Hepatocyte (in vitro differentiated cells): ENCODE measurements at regions not wholly inside any gene's neighbourhood (a gene's known extent, or its start where the extent isn't known, plus 50 kb on each side); places are given as distances from the start of the nearest gene placed in this dataset.

Source experiments
- DNase-seq: peaks from one replicate; pipeline ENCODE4 v3.0.0-alpha.2; 2016; ENCODE audit warnings: low spot score
- H2AFZ ChIP-seq: fragments of 200-600 bp; sonication (generic); 2 replicates; pipeline ENCODE4 v1.6.0; 2016; ENCODE audit warnings: antibody characterized with exemption, mild to moderate bottlenecking
- H3K27ac ChIP-seq: fragments of 200-600 bp; sonication (generic); 2 replicates; pipeline ENCODE4 v1.5.1; 2016; ENCODE audit warnings: mild to moderate bottlenecking
- H3K27me3 ChIP-seq: fragments of 200-600 bp; sonication (generic); 2 replicates; pipeline ENCODE4 v1.6.1; 2016
- H3K36me3 ChIP-seq: fragments of 200-600 bp; sonication (generic); replicated peaks from 2 replicates; pipeline ENCODE4 v1.5.1; 2016; ENCODE audit warnings: low read depth; ENCODE audit not compliant: insufficient read depth
- H3K4me1 ChIP-seq: fragments of 200-600 bp; sonication (generic); 2 replicates; pipeline ENCODE4 v1.5.1; 2016; ENCODE audit warnings: mild to moderate bottlenecking, moderate library complexity; ENCODE audit not compliant: insufficient read depth
- H3K4me2 ChIP-seq: fragments of 200-600 bp; sonication (generic); 2 replicates; pipeline ENCODE4 v1.6.0; 2016
- H3K4me3 ChIP-seq: fragments of 200-600 bp; sonication (generic); 2 replicates; pipeline ENCODE4 v1.5.1; 2016; ENCODE audit warnings: mild to moderate bottlenecking
- H3K79me2 ChIP-seq: fragments of 200-600 bp; sonication (generic); 2 replicates; pipeline ENCODE4 v1.6.0; 2017; ENCODE audit warnings: mild to moderate bottlenecking
- H3K9me2 ChIP-seq: fragments of 200-600 bp; sonication (generic); replicated peaks from 2 replicates; pipeline ENCODE4 v1.6.0; 2017; ENCODE audit warnings: mild to moderate bottlenecking; ENCODE audit not compliant: insufficient read depth
- H3K9me3 ChIP-seq: fragments of 200-600 bp; sonication (generic); 2 replicates; pipeline ENCODE4 v1.5.1; 2016; ENCODE audit warnings: low read depth, mild to moderate bottlenecking
- H4K20me1 ChIP-seq: fragments of 200-600 bp; sonication (generic); 2 replicates; pipeline ENCODE4 v1.6.0; 2016; ENCODE audit warnings: mild to moderate bottlenecking; ENCODE audit not compliant: insufficient read depth, poor library complexity, severe bottlenecking
- CTCF ChIP-seq: fragments of 200-600 bp; sonication (generic); IDR thresholded peaks from 2 replicates; pipeline ENCODE4 v1.5.1; 2016; ENCODE audit warnings: antibody characterized with exemption, mild to moderate bottlenecking; ENCODE audit not compliant: poor library complexity
- EZH2 ChIP-seq: fragments of 200-600 bp; sonication (generic); IDR thresholded peaks from 2 replicates; pipeline ENCODE4 v1.6.1; 2016; ENCODE audit warnings: antibody characterized with exemption, mild to moderate bottlenecking, borderline replicate concordance
- EZH2phosphoT487 ChIP-seq: fragments of 200-600 bp; sonication (generic); IDR thresholded peaks from one replicate; pipeline ENCODE4 v1.6.1; 2018; ENCODE audit warnings: antibody characterized with exemption, mild to moderate bottlenecking, low read depth, moderate library complexity; ENCODE audit not compliant: unreplicated experiment, severe bottlenecking
- WGBS: methylation state at CpG from one replicate; pipeline ENCODE4 v1.1.6; 2016; ENCODE audit warnings: low lambda C conversion rate; ENCODE audit errors: missing lambda C conversion rate; 5-methylcytosine and 5-hydroxymethylcytosine counted together

GRCh38 chr10:117752103-117752502, 209.6 kb downstream of the EMX2 start:
- Histone ChIP-seq H3K4me2 (no peak overlapping the region), H3K9me3 (no peaks in the 10 kb centered on the region), H3K27ac (no peak overlapping the region), H3K27me3 (no peaks in the 10 kb centered on the region), H3K4me3 (no peak overlapping the region), H3K79me2 (no peaks in the 10 kb centered on the region), H3K4me1 (no peaks in the 10 kb centered on the region), H3K36me3 (no peaks in the 10 kb centered on the region), H4K20me1 (no peaks in the 10 kb centered on the region), H2AFZ (no peak overlapping the region), H3K9me2 (no peaks in the 10 kb centered on the region)
- no peak for TF ChIP-seq EZH2phosphoT487
- TF ChIP-seq CTCF = no peak
- no peak for TF ChIP-seq EZH2
- WGBS = 84% methylated on average over 4 of the region's 4 CpGs
- DNase-seq = no peak

GRCh38 chr10:117754770-117755658, 212.5 kb downstream of the EMX2 start:
- H3K79me2 ChIP-seq = no peaks in the 10 kb centered on the region
- H3K27ac ChIP-seq = no peak overlapping the region
- H4K20me1 ChIP-seq = no peaks in the 10 kb centered on the region
- WGBS = 79% methylated on average over 15 of the region's 15 CpGs
- TF ChIP-seq CTCF (no peak), EZH2phosphoT487 (no peak), EZH2 (no peak)
- no peak overlapping the region for H3K4me3 ChIP-seq
- no peak overlapping the region for H3K4me2 ChIP-seq
- no peaks in the 10 kb centered on the region for H3K4me1 ChIP-seq
- H3K9me2 ChIP-seq = no peaks in the 10 kb centered on the region
- H3K9me3 ChIP-seq = no peaks in the 10 kb centered on the region
- peaks cover 1% of the 10 kb centered on the region for H3K27me3 ChIP-seq
- H2AFZ ChIP-seq = no peak overlapping the region
- no peak for DNase-seq
- no peaks in the 10 kb centered on the region for H3K36me3 ChIP-seq

GRCh38 chr10:117755659-117756014, 213.1 kb downstream of the EMX2 start:
- H3K9me3 ChIP-seq = no peaks in the 10 kb centered on the region
- H3K4me3 ChIP-seq = no peak overlapping the region
- no peak for DNase-seq
- TF ChIP-seq CTCF = no peak
- TF ChIP-seq EZH2phosphoT487 = no peak
- TF ChIP-seq EZH2 = no peak
- H3K4me2 ChIP-seq = no peak overlapping the region
- H3K4me1 ChIP-seq = no peaks in the 10 kb centered on the region
- H3K27me3 ChIP-seq = peaks cover 6% of the 10 kb centered on the region
- WGBS = 57% methylated on average over 3 of the region's 3 CpGs
- H3K9me2 ChIP-seq = no peaks in the 10 kb centered on the region
- H3K36me3 ChIP-seq = no peaks in the 10 kb centered on the region
- H3K27ac ChIP-seq = no peak overlapping the region
- no peak overlapping the region for H2AFZ ChIP-seq
- H3K79me2 ChIP-seq = no peaks in the 10 kb centered on the region
- no peaks in the 10 kb centered on the region for H4K20me1 ChIP-seq
